HCT116 (cell line): ENCODE measurements at regions not wholly inside any gene's neighbourhood (a gene's known extent, or its start where the extent isn't known, plus 50 kb on each side); places are given as distances from the start of the nearest gene placed in this dataset.
A peak's percentile ranks its signal among the peaks of the same experiment; 100 is the strongest.

Experiments used
- ATAC-seq: fragments of 200-7000 bp; cut with Tn5 transposase; 2 replicates; pipeline ENCODE4 v1.9.1; 2020; ENCODE audit warnings: mild to moderate bottlenecking, moderate library complexity
- BruUV-seq: library from RNA; stranded (reverse); fragments of 400-500 nt; replicated peaks from 2 replicates; lab custom pipeline; 2021; lab: Mats Ljungman, UMichigan
- CTCF ChIA-PET: fragments of 300-600 bp; sonication (Branson Sonifier 250); formaldehyde crosslinking; loops from one replicate; lab custom pipeline; 2021; ENCODE audit warnings: antibody characterized with exemption; lab: Charles Lee
- POLR2A ChIA-PET: fragments of 300-600, 350-600 bp; sonication (Branson Sonifier 250); formaldehyde crosslinking; loops from one replicate; lab custom pipeline; 2021; ENCODE audit warnings: antibody characterized with exemption; lab: Charles Lee
- RAD21 ChIA-PET, 2 experiments: fragments of 300-600 bp; sonication (Branson Sonifier 250); formaldehyde crosslinking; loops; one replicate each; lab custom pipeline; 2023; ENCODE audit warnings: low total read pairs in 2 of 2; ENCODE audit not compliant: uncharacterized antibody in 2 of 2, unreplicated experiment in 2 of 2, low non-redundant PET in 1 of 2; lab: Charles Lee
- DNase-seq: peaks from one replicate; pipeline ENCODE4 v3.0.0-alpha.2; 2010; ENCODE audit warnings: low read depth, low spot score
- H2AFZ ChIP-seq: fragments of 200-600 bp; shearing (Covaris generic), sonication (generic); 2 replicates; pipeline ENCODE4 v1.6.1; 2017; ENCODE audit warnings: low read depth, mixed run types, mixed read lengths, antibody characterized with exemption, low read length; ENCODE audit not compliant: poor library complexity, severe bottlenecking
- H3K27ac ChIP-seq: 2 replicates; pipeline ENCODE4 v1.5.1; 2012; ENCODE audit warnings: low read depth, low read length
- H3K27me3 ChIP-seq: fragments of 200-600 bp; sonication (generic); 2 replicates; pipeline ENCODE4 v1.6.1; 2016; ENCODE audit warnings: mixed run types, low read length, mixed read lengths; ENCODE audit not compliant: insufficient read depth
- H3K36me3 ChIP-seq, 2 experiments: fragments of 200-500 bp in 1 of 2; fragments of 200-600 bp in 1 of 2; sonication (Bioruptor generic) in 1 of 2; sonication (generic) in 1 of 2; 2 replicates each; pipeline versions ENCODE4 v1.5.1 to v1.6.1; 2014 to 2016; ENCODE audit warnings: low read length in 2 of 2, inconsistent platforms in 1 of 2, mixed read lengths in 1 of 2, mixed run types in 1 of 2; ENCODE audit not compliant: insufficient read depth in 2 of 2, control insufficient read depth in 1 of 2
- H3K4me1 ChIP-seq, 2 experiments: fragments of 200-600 bp in 1 of 2; sonication (generic) in 1 of 2; 2 replicates each; pipeline versions ENCODE4 v1.5.1 to v1.6.1; 2012 to 2017; ENCODE audit warnings: low read length in 2 of 2, inconsistent platforms in 1 of 2, mild to moderate bottlenecking in 1 of 2, mixed read lengths in 1 of 2, mixed run types in 1 of 2, moderate library complexity in 1 of 2; ENCODE audit not compliant: insufficient read depth in 2 of 2, control insufficient read depth in 1 of 2
- H3K4me2 ChIP-seq: fragments of 200-600 bp; sonication (generic); 2 replicates; pipeline ENCODE4 v1.6.1; 2017; ENCODE audit warnings: mixed run types, low read length, mixed read lengths
- H3K4me3 ChIP-seq, 2 experiments: fragments of 200-600 bp in 1 of 2; sonication (generic) in 1 of 2; replicated peaks in 1 of 2; 2 replicates each; pipeline ENCODE4 v1.5.1; 2011 to 2016; ENCODE audit warnings: low read length in 2 of 2, control low read depth in 1 of 2, low read depth in 1 of 2, mild to moderate bottlenecking in 1 of 2, mixed read lengths in 1 of 2, mixed run types in 1 of 2
- H3K79me2 ChIP-seq: fragments of 200-600 bp; sonication (generic); 2 replicates; pipeline ENCODE4 v1.6.1; 2017; ENCODE audit warnings: mild to moderate bottlenecking, mixed run types, low read length, moderate library complexity, mixed read lengths; ENCODE audit not compliant: insufficient read depth
- H3K9ac ChIP-seq: fragments of 200-600 bp; sonication (generic); 2 replicates; pipeline ENCODE4 v1.6.1; 2016; ENCODE audit warnings: low read length, mixed read lengths
- H3K9me2 ChIP-seq: fragments of 200-600 bp; sonication (generic), shearing (Covaris generic); 2 replicates; pipeline ENCODE4 v1.6.1; 2017; ENCODE audit warnings: mixed run types, mild to moderate bottlenecking, moderate library complexity; ENCODE audit not compliant: insufficient read depth
- H3K9me3 ChIP-seq, 2 experiments: fragments of 200-500 bp in 1 of 2; fragments of 200-600 bp in 1 of 2; sonication (Bioruptor generic) in 1 of 2; sonication (generic) in 1 of 2; 2 replicates each; pipeline ENCODE4 v1.6.1; 2014 to 2017; ENCODE audit warnings: low read length in 2 of 2, mixed read lengths in 2 of 2, inconsistent platforms in 1 of 2, low read depth in 1 of 2, mild to moderate bottlenecking in 1 of 2, mixed run types in 1 of 2, moderate library complexity in 1 of 2; ENCODE audit not compliant: control insufficient read depth in 1 of 2, insufficient read depth in 1 of 2
- H4K20me1 ChIP-seq: fragments of 200-600 bp; sonication (generic), shearing (Covaris generic); 2 replicates; pipeline ENCODE4 v1.6.1; 2017; ENCODE audit warnings: mixed run types, mild to moderate bottlenecking, moderate library complexity; ENCODE audit not compliant: insufficient read depth
- CBX3 ChIP-seq: IDR thresholded peaks from 2 replicates; pipeline ENCODE4 v1.6.1; 2012; ENCODE audit warnings: low read depth
- CEBPB ChIP-seq: IDR thresholded peaks from 2 replicates; pipeline ENCODE4 v1.6.1; 2012; ENCODE audit warnings: low read depth
- ELF1 ChIP-seq: IDR thresholded peaks from 2 replicates; pipeline ENCODE4 v1.6.1; 2012; ENCODE audit warnings: low read depth, borderline replicate concordance
- FOSL1 ChIP-seq: IDR thresholded peaks from 2 replicates; pipeline ENCODE4 v1.6.1; 2012; ENCODE audit warnings: low read depth
- JUND ChIP-seq: IDR thresholded peaks from 2 replicates; pipeline ENCODE4 v1.6.1; 2012
- POLR2A ChIP-seq: IDR thresholded peaks from 2 replicates; pipeline ENCODE4 v1.7.0; 2011; ENCODE audit warnings: borderline replicate concordance; ENCODE audit not compliant: insufficient read depth, insufficient read length; ENCODE audit errors: extremely low read depth
- POLR2AphosphoS5 ChIP-seq: IDR thresholded peaks from 2 replicates; pipeline ENCODE4 v1.6.1; 2011; ENCODE audit warnings: mild to moderate bottlenecking, low read depth, low read length, moderate library complexity
- SIN3A ChIP-seq: IDR thresholded peaks from 2 replicates; pipeline ENCODE4 v1.6.1; 2012; ENCODE audit warnings: low read depth
- SP1 ChIP-seq: IDR thresholded peaks from 2 replicates; pipeline ENCODE4 v1.6.1; 2012; ENCODE audit warnings: low read depth
- SRF ChIP-seq: IDR thresholded peaks from 2 replicates; pipeline ENCODE4 v1.6.1; 2012; ENCODE audit warnings: low read depth
- YY1 ChIP-seq: IDR thresholded peaks from 2 replicates; pipeline ENCODE4 v1.6.1; 2011; ENCODE audit warnings: low read length, low read depth, moderate library complexity, mild to moderate bottlenecking; ENCODE audit not compliant: insufficient replicate concordance; ENCODE audit errors: extremely low read depth
- intact Hi-C: fragments of 100-400 bp; cut with micrococcal nuclease; formaldehyde crosslinking; loops from 2 replicates; pipeline ENCODE4 v1.10.0; 2022
- TF ChIP-seq, protein P1 (sequence below), 3 experiments: fragments of 200-600 bp in 1 of 3; sonication (generic) in 1 of 3; IDR thresholded peaks in 2 of 3; conservative IDR thresholded peaks in 1 of 3; 2 replicates each; pipeline ENCODE4 v1.5.1; 2012 to 2017; ENCODE audit warnings: low read depth in 2 of 3, low read length in 2 of 3, antibody characterized with exemption in 1 of 3, borderline replicate concordance in 1 of 3, control low read depth in 1 of 3, mild to moderate bottlenecking in 1 of 3, mixed read lengths in 1 of 3, mixed run types in 1 of 3, moderate library complexity in 1 of 3; ENCODE audit not compliant: insufficient read depth in 1 of 3
- TF ChIP-seq, protein P2 (sequence below): IDR thresholded peaks from 2 replicates; pipeline ENCODE4 v1.6.1; 2012; ENCODE audit warnings: low read depth

DNA sequence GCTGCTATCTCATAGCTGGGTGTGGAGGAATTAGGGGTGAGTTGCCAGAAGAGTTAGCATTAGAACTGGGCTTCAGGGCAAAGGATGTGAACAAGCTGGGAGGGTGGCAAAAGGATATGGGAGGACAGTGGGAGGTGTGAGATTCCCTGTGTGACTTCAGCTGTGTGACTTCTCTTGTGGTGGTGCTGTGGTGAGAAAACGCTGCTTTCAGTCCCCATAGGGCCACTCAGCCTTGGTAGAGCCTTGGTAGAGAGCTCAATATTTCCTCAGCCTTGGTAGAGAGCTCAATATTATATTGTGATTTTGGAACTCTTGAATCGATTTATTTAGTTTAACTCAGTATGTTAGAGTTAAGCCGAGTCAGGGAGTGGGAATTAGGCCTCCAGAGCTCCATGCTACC, 499.7 kb downstream of the EDEM1 start:
- BruUV-seq = no TSS peak
- ATAC-seq (no peak), DNase-seq (no peak)
- H3K27ac ChIP-seq = no peak overlapping the region
- peaks cover 0 to 13% of the 10 kb centered on the region in 2 experiments; a peak in 2 of 4 replicates for H3K4me1 ChIP-seq
- peaks cover 0 to 6% of the 10 kb centered on the region in 2 experiments; a peak in 1 of 4 replicates for H3K9me3 ChIP-seq
- peaks cover 5 to 33% of the 10 kb centered on the region in 2 experiments for H3K36me3 ChIP-seq
- H3K4me3 ChIP-seq = no peak overlapping the region
- ChIA-PET POLR2A (no interaction called here), RAD21 (no interaction called here), CTCF (interaction anchor here (0.6 kb wide), 1 partner anchor 44 kb away, joined by 3 read pairs; no protein-coding TSS in a partner anchor)
- no peaks in the 10 kb centered on the region for H4K20me1 ChIP-seq
- no peaks in the 10 kb centered on the region for H3K9me2 ChIP-seq
- no peak overlapping the region for H3K4me2 ChIP-seq
- no peak overlapping the region for H2AFZ ChIP-seq
- intact Hi-C loops = no loop called here
- H3K27me3 ChIP-seq = no peaks in the 10 kb centered on the region
- no peaks in the 10 kb centered on the region for H3K79me2 ChIP-seq
- TF ChIP-seq JUND (peak; percentile 7; the same call in 1 of the 2 replicates), SP1 (no peak), SRF (no peak), SIN3A (no peak), CEBPB (no peak), POLR2A (no peak), CBX3 (no peak), ELF1 (no peak), POLR2AphosphoS5 (peak; percentile 42)
- H3K9ac ChIP-seq = no peak overlapping the region

DNA sequence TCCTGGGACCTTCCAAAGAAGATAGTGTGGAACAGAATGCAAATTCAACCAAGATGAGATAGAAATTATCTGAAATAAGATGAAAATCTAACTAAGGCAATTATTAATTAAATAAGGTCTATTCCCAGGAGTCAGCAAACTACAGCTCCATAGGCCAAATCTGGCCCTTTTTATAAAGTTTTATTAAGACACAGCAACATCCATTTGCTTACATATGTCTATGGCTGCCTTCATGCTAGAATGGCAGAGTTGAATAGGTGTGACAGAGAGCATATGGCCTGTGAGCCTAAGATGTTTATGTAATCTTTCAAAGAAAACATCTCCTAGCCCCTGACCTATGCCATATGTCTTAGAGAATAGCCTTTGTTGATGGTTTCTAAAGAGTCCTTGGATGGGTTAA, 503.0 kb downstream of the EDEM1 start:
- Histone ChIP-seq H3K9me3 (peaks cover 0 to 6% of the 10 kb centered on the region in 2 experiments; a peak in 1 of 4 replicates), H3K9ac (no peak overlapping the region), H4K20me1 (no peaks in the 10 kb centered on the region), H3K79me2 (peaks cover 11% of the 10 kb centered on the region), H3K4me1 (peaks cover 0 to 26% of the 10 kb centered on the region in 2 experiments; a peak in 2 of 4 replicates), H3K27me3 (no peaks in the 10 kb centered on the region), H2AFZ (no peak overlapping the region), H3K36me3 (peaks cover 17 to 61% of the 10 kb centered on the region in 2 experiments), H3K9me2 (no peaks in the 10 kb centered on the region), H3K4me3 (no peak overlapping the region), H3K4me2 (no peak overlapping the region), H3K27ac (no peak overlapping the region)
- ATAC-seq = no peak
- ChIA-PET CTCF (no interaction called here), RAD21 (no interaction called here), POLR2A (no interaction called here)
- intact Hi-C loops = no loop called here
- DNase-seq = no peak
- TF ChIP-seq YY1 = no peak
- TF ChIP-seq, protein P1, sequence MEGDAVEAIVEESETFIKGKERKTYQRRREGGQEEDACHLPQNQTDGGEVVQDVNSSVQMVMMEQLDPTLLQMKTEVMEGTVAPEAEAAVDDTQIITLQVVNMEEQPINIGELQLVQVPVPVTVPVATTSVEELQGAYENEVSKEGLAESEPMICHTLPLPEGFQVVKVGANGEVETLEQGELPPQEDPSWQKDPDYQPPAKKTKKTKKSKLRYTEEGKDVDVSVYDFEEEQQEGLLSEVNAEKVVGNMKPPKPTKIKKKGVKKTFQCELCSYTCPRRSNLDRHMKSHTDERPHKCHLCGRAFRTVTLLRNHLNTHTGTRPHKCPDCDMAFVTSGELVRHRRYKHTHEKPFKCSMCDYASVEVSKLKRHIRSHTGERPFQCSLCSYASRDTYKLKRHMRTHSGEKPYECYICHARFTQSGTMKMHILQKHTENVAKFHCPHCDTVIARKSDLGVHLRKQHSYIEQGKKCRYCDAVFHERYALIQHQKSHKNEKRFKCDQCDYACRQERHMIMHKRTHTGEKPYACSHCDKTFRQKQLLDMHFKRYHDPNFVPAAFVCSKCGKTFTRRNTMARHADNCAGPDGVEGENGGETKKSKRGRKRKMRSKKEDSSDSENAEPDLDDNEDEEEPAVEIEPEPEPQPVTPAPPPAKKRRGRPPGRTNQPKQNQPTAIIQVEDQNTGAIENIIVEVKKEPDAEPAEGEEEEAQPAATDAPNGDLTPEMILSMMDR (IDR thresholded peaks at IDR 0.05 in 2 of 3, conservative IDR thresholded peaks at IDR 0.05 in 1 of 3; ENCODE audit: borderline replicate concordance in 1 of 3, insufficient read depth in 1 of 3, low read depth in 2 of 3, low read length in 2 of 3) = no peak
- 0 out of 2 replicates have a peak, but pooled peaks have one; percentile 10 for TF ChIP-seq FOSL1
- TF ChIP-seq, protein P2, sequence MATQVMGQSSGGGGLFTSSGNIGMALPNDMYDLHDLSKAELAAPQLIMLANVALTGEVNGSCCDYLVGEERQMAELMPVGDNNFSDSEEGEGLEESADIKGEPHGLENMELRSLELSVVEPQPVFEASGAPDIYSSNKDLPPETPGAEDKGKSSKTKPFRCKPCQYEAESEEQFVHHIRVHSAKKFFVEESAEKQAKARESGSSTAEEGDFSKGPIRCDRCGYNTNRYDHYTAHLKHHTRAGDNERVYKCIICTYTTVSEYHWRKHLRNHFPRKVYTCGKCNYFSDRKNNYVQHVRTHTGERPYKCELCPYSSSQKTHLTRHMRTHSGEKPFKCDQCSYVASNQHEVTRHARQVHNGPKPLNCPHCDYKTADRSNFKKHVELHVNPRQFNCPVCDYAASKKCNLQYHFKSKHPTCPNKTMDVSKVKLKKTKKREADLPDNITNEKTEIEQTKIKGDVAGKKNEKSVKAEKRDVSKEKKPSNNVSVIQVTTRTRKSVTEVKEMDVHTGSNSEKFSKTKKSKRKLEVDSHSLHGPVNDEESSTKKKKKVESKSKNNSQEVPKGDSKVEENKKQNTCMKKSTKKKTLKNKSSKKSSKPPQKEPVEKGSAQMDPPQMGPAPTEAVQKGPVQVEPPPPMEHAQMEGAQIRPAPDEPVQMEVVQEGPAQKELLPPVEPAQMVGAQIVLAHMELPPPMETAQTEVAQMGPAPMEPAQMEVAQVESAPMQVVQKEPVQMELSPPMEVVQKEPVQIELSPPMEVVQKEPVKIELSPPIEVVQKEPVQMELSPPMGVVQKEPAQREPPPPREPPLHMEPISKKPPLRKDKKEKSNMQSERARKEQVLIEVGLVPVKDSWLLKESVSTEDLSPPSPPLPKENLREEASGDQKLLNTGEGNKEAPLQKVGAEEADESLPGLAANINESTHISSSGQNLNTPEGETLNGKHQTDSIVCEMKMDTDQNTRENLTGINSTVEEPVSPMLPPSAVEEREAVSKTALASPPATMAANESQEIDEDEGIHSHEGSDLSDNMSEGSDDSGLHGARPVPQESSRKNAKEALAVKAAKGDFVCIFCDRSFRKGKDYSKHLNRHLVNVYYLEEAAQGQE = no peak
- no peak for TF ChIP-seq ELF1
- no TSS peak for BruUV-seq
